Osteocyte (in vitro differentiated cells): ENCODE measurements at regions not wholly inside any gene's neighbourhood (a gene's known extent, or its start where the extent isn't known, plus 50 kb on each side); places are given as distances from the start of the nearest gene placed in this dataset.

Experiments used
- DNase-seq: peaks from one replicate; pipeline ENCODE4 v3.0.0; 2021; ENCODE audit warnings: mixed read lengths; ENCODE audit not compliant: unreplicated experiment; ENCODE audit errors: extremely low spot score
- H3K27ac Mint-ChIP-seq: one replicate; pipeline ENCODE4 v1.8.0; 2021; ENCODE audit warnings: mild to moderate bottlenecking, mixed read lengths; ENCODE audit not compliant: unreplicated experiment
- H3K27me3 Mint-ChIP-seq: one replicate; pipeline ENCODE4 v1.8.0; 2021; ENCODE audit warnings: mixed read lengths; ENCODE audit not compliant: unreplicated experiment
- H3K36me3 Mint-ChIP-seq: one replicate; pipeline ENCODE4 v1.8.0; 2021; ENCODE audit warnings: mixed read lengths; ENCODE audit not compliant: unreplicated experiment
- H3K4me1 Mint-ChIP-seq: one replicate; pipeline ENCODE4 v1.8.0; 2021; ENCODE audit warnings: mixed read lengths; ENCODE audit not compliant: unreplicated experiment
- H3K4me3 Mint-ChIP-seq: one replicate; pipeline ENCODE4 v1.8.0; 2021; ENCODE audit warnings: mild to moderate bottlenecking, moderate library complexity, mixed read lengths; ENCODE audit not compliant: unreplicated experiment
- H3K9me3 Mint-ChIP-seq: one replicate; pipeline ENCODE4 v1.8.0; 2021; ENCODE audit warnings: mixed read lengths; ENCODE audit not compliant: unreplicated experiment
- TF ChIP-seq, protein P1 (sequence below): fragments of 200-600 bp; sonication (generic); IDR thresholded peaks from 2 replicates; pipeline ENCODE4 v1.5.0; 2021; ENCODE audit warnings: antibody characterized with exemption, mild to moderate bottlenecking, moderate library complexity

DNA sequence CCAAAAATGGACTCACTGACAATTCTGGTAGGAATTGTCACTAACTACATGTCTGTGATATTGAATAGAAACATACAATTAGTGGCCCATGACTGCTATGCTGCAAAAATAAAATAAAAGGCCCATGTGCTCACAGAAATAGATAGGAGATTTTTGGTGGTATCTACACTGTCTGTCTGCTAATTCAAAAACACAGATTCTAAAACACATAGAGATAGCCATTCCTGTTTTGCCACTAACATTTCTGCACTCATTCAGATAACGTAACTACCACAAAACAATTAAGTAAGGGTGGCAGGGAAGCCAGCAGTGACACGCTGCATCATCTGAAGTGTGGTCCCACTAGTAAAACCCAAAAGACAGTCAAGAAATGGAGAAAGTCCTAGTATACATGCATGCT, 202.2 kb upstream of the NFIA start:
- Mint-ChIP-seq H3K9me3 (no peaks in the 10 kb centered on the region), H3K4me1 (peaks cover 23% of the 10 kb centered on the region), H3K36me3 (no peaks in the 10 kb centered on the region), H3K27ac (no peak overlapping the region), H3K4me3 (no peak overlapping the region), H3K27me3 (no peaks in the 10 kb centered on the region)
- TF ChIP-seq, protein P1, sequence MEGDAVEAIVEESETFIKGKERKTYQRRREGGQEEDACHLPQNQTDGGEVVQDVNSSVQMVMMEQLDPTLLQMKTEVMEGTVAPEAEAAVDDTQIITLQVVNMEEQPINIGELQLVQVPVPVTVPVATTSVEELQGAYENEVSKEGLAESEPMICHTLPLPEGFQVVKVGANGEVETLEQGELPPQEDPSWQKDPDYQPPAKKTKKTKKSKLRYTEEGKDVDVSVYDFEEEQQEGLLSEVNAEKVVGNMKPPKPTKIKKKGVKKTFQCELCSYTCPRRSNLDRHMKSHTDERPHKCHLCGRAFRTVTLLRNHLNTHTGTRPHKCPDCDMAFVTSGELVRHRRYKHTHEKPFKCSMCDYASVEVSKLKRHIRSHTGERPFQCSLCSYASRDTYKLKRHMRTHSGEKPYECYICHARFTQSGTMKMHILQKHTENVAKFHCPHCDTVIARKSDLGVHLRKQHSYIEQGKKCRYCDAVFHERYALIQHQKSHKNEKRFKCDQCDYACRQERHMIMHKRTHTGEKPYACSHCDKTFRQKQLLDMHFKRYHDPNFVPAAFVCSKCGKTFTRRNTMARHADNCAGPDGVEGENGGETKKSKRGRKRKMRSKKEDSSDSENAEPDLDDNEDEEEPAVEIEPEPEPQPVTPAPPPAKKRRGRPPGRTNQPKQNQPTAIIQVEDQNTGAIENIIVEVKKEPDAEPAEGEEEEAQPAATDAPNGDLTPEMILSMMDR, result no peak
- no peak for DNase-seq

DNA sequence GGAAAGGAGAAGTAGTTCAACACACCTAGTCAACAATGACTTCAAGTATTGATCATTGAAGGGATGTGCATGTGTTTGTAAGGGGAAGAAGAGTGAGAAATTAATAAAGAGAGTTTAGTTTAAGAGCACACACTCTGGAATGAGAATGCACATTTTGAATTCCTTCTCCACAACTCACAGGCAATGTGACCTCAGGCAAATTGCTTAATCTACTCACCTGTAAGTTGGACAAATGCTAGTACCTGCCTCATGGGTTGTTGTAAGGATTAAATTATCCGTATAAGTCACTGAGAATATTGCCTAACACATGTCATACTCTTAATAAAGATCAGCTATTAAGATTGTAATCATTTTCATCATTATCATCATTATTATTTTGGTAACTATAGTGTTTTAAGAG, 204.0 kb upstream of the NFIA start:
- no peaks in the 10 kb centered on the region for H3K27me3 Mint-ChIP-seq
- H3K36me3 Mint-ChIP-seq, result no peaks in the 10 kb centered on the region
- H3K27ac Mint-ChIP-seq, result no peak overlapping the region
- H3K4me1 Mint-ChIP-seq, result peaks cover 25% of the 10 kb centered on the region
- no peaks in the 10 kb centered on the region for H3K9me3 Mint-ChIP-seq
- DNase-seq, result no peak
- TF ChIP-seq, protein P1, result no peak
- H3K4me3 Mint-ChIP-seq, result no peak overlapping the region

DNA sequence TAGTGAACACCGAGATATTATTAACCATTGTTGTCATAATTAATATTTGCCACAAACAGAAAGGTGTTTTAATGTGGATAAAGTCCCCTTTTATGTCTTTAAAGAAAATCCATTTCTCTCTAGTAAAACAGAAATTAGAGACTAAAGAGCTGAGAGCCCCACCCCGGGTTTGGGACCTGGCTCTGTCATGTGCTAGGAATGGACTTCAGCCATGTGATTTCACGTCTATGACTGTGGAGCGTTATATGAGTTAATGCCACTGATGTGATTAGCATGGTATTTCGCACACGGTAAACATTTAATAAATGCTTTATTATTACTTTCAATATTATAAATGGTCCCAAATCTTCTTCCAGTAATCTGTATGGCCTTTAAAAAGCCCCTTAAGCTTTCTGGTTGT, 205.0 kb upstream of the NFIA start:
- Mint-ChIP-seq H3K4me3 (no peak overlapping the region), H3K36me3 (no peaks in the 10 kb centered on the region), H3K27ac (no peak overlapping the region), H3K27me3 (no peaks in the 10 kb centered on the region), H3K9me3 (no peaks in the 10 kb centered on the region), H3K4me1 (peaks cover 22% of the 10 kb centered on the region)
- TF ChIP-seq, protein P1, result no peak
- no peak for DNase-seq

DNA sequence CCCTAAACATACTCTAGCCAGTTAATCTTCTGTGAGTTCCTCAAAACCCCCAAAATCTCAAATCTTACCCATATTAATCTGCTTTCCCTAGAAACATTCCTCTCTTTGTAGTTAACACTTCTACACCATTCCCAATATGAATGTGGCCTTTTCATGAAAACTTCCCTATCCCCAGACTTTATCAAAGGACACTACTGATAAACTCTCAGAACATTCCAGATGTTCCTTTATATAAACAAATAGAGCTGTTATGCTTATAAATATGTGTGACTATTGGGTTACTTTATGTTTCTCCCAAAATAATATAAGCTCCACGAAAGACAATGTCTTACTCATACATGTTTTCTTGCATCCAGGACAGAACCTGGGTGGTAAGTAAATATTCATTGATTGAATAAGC, 205.4 kb upstream of the NFIA start:
- Mint-ChIP-seq H3K36me3 (no peaks in the 10 kb centered on the region), H3K27me3 (no peaks in the 10 kb centered on the region), H3K4me3 (no peak overlapping the region), H3K9me3 (no peaks in the 10 kb centered on the region), H3K4me1 (peaks cover 22% of the 10 kb centered on the region), H3K27ac (no peak overlapping the region)
- DNase-seq, result no peak
- TF ChIP-seq, protein P1, result no peak

DNA sequence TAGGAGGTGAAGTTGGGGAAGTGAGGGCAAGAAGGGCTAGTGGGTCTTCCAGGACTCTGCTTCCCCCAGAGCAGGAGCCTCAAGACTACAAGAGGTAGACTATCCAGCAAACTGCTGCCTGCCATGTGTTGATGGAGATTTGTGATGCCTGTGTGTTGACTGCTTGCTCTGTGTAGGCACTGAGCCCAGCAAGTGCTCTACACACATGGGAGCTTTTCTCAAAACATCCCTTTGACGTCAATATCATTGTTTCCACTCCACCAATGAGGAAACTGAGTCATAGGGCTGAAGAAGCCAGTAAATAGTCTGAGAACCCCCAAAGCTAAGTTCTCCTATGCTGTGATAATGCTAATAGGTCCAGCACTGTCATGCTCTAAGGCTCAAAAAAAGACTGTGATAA, 207.2 kb upstream of the NFIA start:
- H3K27ac Mint-ChIP-seq, result no peak overlapping the region
- H3K9me3 Mint-ChIP-seq, result no peaks in the 10 kb centered on the region
- TF ChIP-seq, protein P1, result no peak
- no peaks in the 10 kb centered on the region for H3K27me3 Mint-ChIP-seq
- no peaks in the 10 kb centered on the region for H3K36me3 Mint-ChIP-seq
- H3K4me3 Mint-ChIP-seq, result no peak overlapping the region
- H3K4me1 Mint-ChIP-seq, result peaks cover 4% of the 10 kb centered on the region
- no peak for DNase-seq
